K562 (cell line): ENCODE measurements at regions not wholly inside any gene's neighbourhood (a gene's known extent, or its start where the extent isn't known, plus 50 kb on each side); places are given as distances from the start of the nearest gene placed in this dataset.

ENCODE experiments used
- ATAC-seq: fragments of 200-7000 bp; cut with Tn5 transposase; 3 replicates; pipeline ENCODE4 v1.9.1; 2020; ENCODE audit warnings: moderate library complexity
- BruUV-seq: library from RNA; stranded (reverse); fragments of 400-500 nt; replicated peaks from 2 replicates; lab custom pipeline; 2021; lab: Mats Ljungman, UMichigan
- CTCF ChIA-PET: fragments of 300-600 bp; formaldehyde crosslinking; extraction: SDS; loops from one replicate; lab custom pipeline; 2021; ENCODE audit warnings: low intra/inter-chr PET ratio; lab: Yijun Ruan, JAX
- POLR2A ChIA-PET: fragments of 300-600, 350-650 bp; sonication (Branson Sonifier 250); formaldehyde crosslinking; extraction: SDS; loops from one replicate; lab custom pipeline; 2021; ENCODE audit warnings: antibody characterized with exemption, inconsistent platforms; lab: Yijun Ruan, JAX
- DNase-seq, 4 experiments: peaks; one replicate each; pipeline versions ENCODE4 v3.0.0 to v3.0.0-alpha.2; 2011 to 2018; ENCODE audit warnings: low spot score in 3 of 4, mixed read lengths in 3 of 4; ENCODE audit errors: extremely low read depth in 1 of 4
- FAIRE-seq: peaks from 2 replicates; lab custom pipeline; 2011; peaks lifted over from hg19 to GRCh38; lab: Jason Lieb, UNC
- H2AFZ ChIP-seq: 2 replicates; pipeline ENCODE4 v1.6.0; 2011; ENCODE audit warnings: low read depth, low read length, control low read depth, inconsistent platforms
- H3K27ac ChIP-seq: fragments of 200-600 bp; 3 replicates; pipeline ENCODE4 v1.8.0; 2011; ENCODE audit warnings: low read depth, mild to moderate bottlenecking, control low read depth, inconsistent platforms, low read length, moderate library complexity, mixed read lengths; ENCODE audit errors: extremely low read depth
- H3K27me3 ChIP-seq, 2 experiments: fragments of 300-600 bp in 1 of 2; 2 replicates in 1 of 2; 3 replicates in 1 of 2; pipeline versions ENCODE4 v1.6.0 to v1.8.0; 2011; ENCODE audit warnings: inconsistent platforms in 2 of 2, low read length in 2 of 2, mild to moderate bottlenecking in 1 of 2, mixed read lengths in 1 of 2, moderate library complexity in 1 of 2; ENCODE audit not compliant: control insufficient read depth in 2 of 2, insufficient read depth in 2 of 2
- H3K36me3 ChIP-seq: fragments of 300-600 bp; 3 replicates; pipeline ENCODE4 v1.8.0; 2011; ENCODE audit warnings: mild to moderate bottlenecking, low read length, inconsistent platforms; ENCODE audit not compliant: control insufficient read depth, insufficient read depth
- H3K4me1 ChIP-seq, 2 experiments: fragments of 200-600 bp in 1 of 2; replicated peaks in 1 of 2; 2 replicates in 1 of 2; 3 replicates in 1 of 2; pipeline versions ENCODE4 v1.5.1 to v1.8.0; 2011; ENCODE audit warnings: inconsistent platforms in 2 of 2, low read length in 2 of 2, mild to moderate bottlenecking in 1 of 2, mixed read lengths in 1 of 2, moderate library complexity in 1 of 2; ENCODE audit not compliant: control insufficient read depth in 2 of 2, insufficient read depth in 2 of 2
- H3K4me2 ChIP-seq: 2 replicates; pipeline ENCODE4 v1.6.1; 2011; ENCODE audit warnings: low read length, control low read depth, inconsistent platforms, mixed read lengths; ENCODE audit not compliant: insufficient read depth
- H3K4me3 ChIP-seq: fragments of 200-600 bp; sonication (generic), shearing (Covaris generic); 2 replicates; pipeline ENCODE4 v1.5.1; 2016; ENCODE audit warnings: control low read depth, inconsistent platforms
- H3K79me2 ChIP-seq: fragments of 200-600 bp; 3 replicates; pipeline ENCODE4 v1.8.0; 2011; ENCODE audit warnings: low read length, inconsistent platforms; ENCODE audit not compliant: control insufficient read depth, insufficient read depth
- H3K9ac ChIP-seq, 2 experiments: 2 replicates each; pipeline versions ENCODE4 v1.6.0 to v1.6.1; 2011; ENCODE audit warnings: low read depth in 2 of 2, low read length in 2 of 2, control low read depth in 1 of 2, inconsistent platforms in 1 of 2, mild to moderate bottlenecking in 1 of 2, mixed read lengths in 1 of 2; ENCODE audit not compliant: insufficient read depth in 1 of 2
- H3K9me1 ChIP-seq: one replicate; pipeline ENCODE4 v1.6.0; 2011; ENCODE audit warnings: inconsistent platforms, mild to moderate bottlenecking, low read length, moderate library complexity; ENCODE audit not compliant: control insufficient read depth, insufficient read depth
- H3K9me3 ChIP-seq: replicated peaks from 2 replicates; pipeline ENCODE4 v1.5.1; 2011; ENCODE audit warnings: low read depth, low read length, inconsistent platforms; ENCODE audit not compliant: control insufficient read depth, insufficient read depth
- H4K20me1 ChIP-seq: replicated peaks from 2 replicates; pipeline ENCODE4 v1.6.1; 2011; ENCODE audit warnings: low read length, inconsistent platforms, mixed read lengths; ENCODE audit not compliant: control insufficient read depth, insufficient read depth
- ARHGAP35 ChIP-seq: fragments of 450-650 bp; IDR thresholded peaks from 2 replicates; pipeline ENCODE4 v1.6.1; 2018; ENCODE audit not compliant: partially characterized antibody
- HDAC1 ChIP-seq, 2 experiments: fragments of 450-650 bp; IDR thresholded peaks; 2 replicates each; pipeline ENCODE4 v1.6.1; 2016 to 2017; ENCODE audit warnings: inconsistent platforms in 1 of 2, mild to moderate bottlenecking in 1 of 2, moderate library complexity in 1 of 2
- HNRNPLL ChIP-seq: fragments of 200-400 bp; formaldehyde crosslinking; IDR thresholded peaks from 2 replicates; pipeline ENCODE4 v1.6.1; 2017; ENCODE audit warnings: low read length, low read depth, mild to moderate bottlenecking; ENCODE audit not compliant: poor library complexity, severe bottlenecking
- JUND ChIP-seq, 2 experiments: IDR thresholded peaks; 2 replicates in 1 of 2; 3 replicates in 1 of 2; pipeline ENCODE4 v1.6.1; 2011; ENCODE audit warnings: borderline replicate concordance in 2 of 2, low read depth in 2 of 2, low read length in 2 of 2, improper control_type of control experiment in 1 of 2, missing biosample characterization in 1 of 2, missing genetic modification characterization in 1 of 2, missing genetic modification reagents in 1 of 2
- NR2C2 ChIP-seq, 2 experiments: fragments of 200-800 bp in 1 of 2; sonication (Bioruptor generic) in 1 of 2; sonication (generic) in 1 of 2; formaldehyde crosslinking in 1 of 2; IDR thresholded peaks; 2 replicates each; pipeline versions ENCODE4 v1.6.1 to v1.8.0; 2016 to 2022; ENCODE audit warnings: mild to moderate bottlenecking in 1 of 2, missing compliant biosample characterization in 1 of 2, missing genetic modification characterization in 1 of 2, missing genetic modification reagents in 1 of 2
- NRF1 ChIP-seq, 2 experiments: fragments of 450-650 bp; IDR thresholded peaks in 1 of 2; conservative IDR thresholded peaks in 1 of 2; 2 replicates each; pipeline ENCODE4 v1.6.1; 2014; ENCODE audit warnings: mild to moderate bottlenecking in 2 of 2
- RUNX1 ChIP-seq: sonication (generic); IDR thresholded peaks from 2 replicates; pipeline ENCODE4 v1.6.1; 2016; ENCODE audit warnings: antibody characterized with exemption, low read depth
- SMARCC2 ChIP-seq: fragments of 450-650 bp; IDR thresholded peaks from 2 replicates; pipeline ENCODE4 v1.6.1; 2017; ENCODE audit warnings: antibody characterized with exemption, moderate library complexity, mild to moderate bottlenecking, low read depth
- SREBF1 ChIP-seq: fragments of 150-350 bp; IDR thresholded peaks from 2 replicates; pipeline ENCODE4 v1.6.1; 2014; ENCODE audit warnings: antibody characterized with exemption, low read depth, low read length, borderline replicate concordance
- SRSF1 ChIP-seq: fragments of 200-400 bp; formaldehyde crosslinking; IDR thresholded peaks from 2 replicates; pipeline ENCODE4 v1.6.1; 2017; ENCODE audit warnings: mild to moderate bottlenecking, low read depth, low read length, moderate library complexity
- STAT6 ChIP-seq: sonication (generic); formaldehyde crosslinking; IDR thresholded peaks from 2 replicates; pipeline ENCODE4 v1.8.1; 2023; ENCODE audit warnings: mild to moderate bottlenecking, missing genetic modification reagents
- TARDBP ChIP-seq: fragments of 450-650 bp; IDR thresholded peaks from 2 replicates; pipeline ENCODE4 v1.6.1; 2016
- ZBTB1 ChIP-seq: sonication (generic); formaldehyde crosslinking; IDR thresholded peaks from 2 replicates; pipeline ENCODE4 v1.8.1; 2023; ENCODE audit warnings: missing genetic modification reagents, low read depth, mild to moderate bottlenecking, borderline replicate concordance
- ZEB2 ChIP-seq: fragments of 450-650 bp; IDR thresholded peaks from 2 replicates; pipeline ENCODE4 v1.6.1; 2016
- ZNF274 ChIP-seq: IDR thresholded peaks from 2 replicates; pipeline ENCODE4 v1.6.1; 2011; ENCODE audit warnings: low read depth, mild to moderate bottlenecking, low read length, moderate library complexity, borderline replicate concordance
- ZNF316 ChIP-seq: fragments of 450-650 bp; IDR thresholded peaks from 2 replicates; pipeline ENCODE4 v1.6.1; 2016
- ZNF512 ChIP-seq: IDR thresholded peaks from 2 replicates; pipeline ENCODE4 v1.6.1; 2016; ENCODE audit warnings: missing genetic modification characterization, missing compliant biosample characterization
- ZNF655 ChIP-seq: fragments of 250-450 bp; sonication (Bioruptor Pico); IDR thresholded peaks from 2 replicates; pipeline ENCODE4 v1.5.0; 2021
- WGBS: fragments of 100-300 bp; shearing (Covaris generic); methylation state at CpG from one replicate; pipeline ENCODE4 v1.1.6; 2016; ENCODE audit warnings: low coverage, mixed read lengths; ENCODE audit not compliant: insufficient coverage; ENCODE audit errors: missing lambda C conversion rate; 5-methylcytosine and 5-hydroxymethylcytosine counted together
- in situ Hi-C: fragments of 300-500 bp; cut with MboI; formaldehyde crosslinking; loops from 4 replicates; pipeline ENCODE4 v1.15.0; 2018; ENCODE audit warnings: inconsistent platforms, mixed read lengths
- intact Hi-C: fragments of 100-400 bp; cut with micrococcal nuclease; formaldehyde crosslinking; loops from 2 replicates; pipeline ENCODE4 v1.14.2; 2022

GRCh38 chr13:111642156-111642767 lies 321.8 kb downstream of the TEX29 start:
- Histone ChIP-seq H3K9ac (no peak overlapping the region), H3K9me1 (no peaks in the 10 kb centered on the region), H3K4me2 (no peak overlapping the region), H2AFZ (no peak overlapping the region), H4K20me1 (no peaks in the 10 kb centered on the region), H3K36me3 (no peaks in the 10 kb centered on the region), H3K27ac (no peak overlapping the region), H3K79me2 (no peaks in the 10 kb centered on the region), H3K27me3 (peaks cover 0 to 15% of the 10 kb centered on the region in 2 experiments; a peak in 2 of 5 replicates), H3K4me3 (no peak overlapping the region), H3K4me1 (no peaks in the 10 kb centered on the region), H3K9me3 (no peaks in the 10 kb centered on the region)
- in situ Hi-C loops (no loop called here), intact Hi-C loops (no loop called here)
- FAIRE-seq: no peak
- DNase-seq: no peak
- WGBS: 0% methylated on average over 10 of the region's 12 CpGs
- CTCF ChIA-PET: no interaction called here
- BruUV-seq: no TSS peak
- POLR2A ChIA-PET: interaction anchor here (0.7 kb wide), 1 partner anchor 9 kb away, joined by 3 read pairs; no protein-coding TSS in a partner anchor
- ATAC-seq: no peak
- TF ChIP-seq JUND (IDR thresholded peaks at IDR 0.05; ENCODE audit: borderline replicate concordance, low read depth, low read length): no peak
- no peak for TF ChIP-seq JUND (tag; IDR thresholded peaks at IDR 0.05; ENCODE audit: borderline replicate concordance, low read depth, low read length)
- no peak for TF ChIP-seq ZNF655 (CRISPR knock-in tag)
- TF ChIP-seq TARDBP: no peak
- no peak for TF ChIP-seq SREBF1
- TF ChIP-seq HNRNPLL: no peak
- TF ChIP-seq ZNF274: no peak
- no peak for TF ChIP-seq ZNF512 (tag)
- TF ChIP-seq ARHGAP35: no peak
- no peak for TF ChIP-seq NRF1 (conservative IDR thresholded peaks at IDR 0.05 in 1 of 2, IDR thresholded peaks at IDR 0.05 in 1 of 2)
- no peak for TF ChIP-seq ZEB2
- TF ChIP-seq HDAC1 (IDR thresholded peaks at IDR 0.05): no peak
- no peak for TF ChIP-seq RUNX1
- no peak for TF ChIP-seq ZBTB1 (CRISPR knock-in tag)
- TF ChIP-seq ZNF316: no peak
- TF ChIP-seq SRSF1: no peak
- TF ChIP-seq STAT6 (CRISPR knock-in tag): no peak
- no peak for TF ChIP-seq NR2C2 (CRISPR knock-in tag; IDR thresholded peaks at IDR 0.05)
- TF ChIP-seq NR2C2 (tag; IDR thresholded peaks at IDR 0.05): no peak
- TF ChIP-seq SMARCC2: no peak
